ENCODE measurements at regions not wholly inside any gene's neighbourhood (a gene's known extent, or its start where the extent isn't known, plus 50 kb on each side); places are given as distances from the start of the nearest gene placed in this dataset.

GRCh38 chr6:164286011-164286410 lies 871.5 kb downstream of the QKI start:
- TF ChIP-seq EZH2phosphoT487 (IDR thresholded peaks at IDR 0.05; ENCODE audit: insufficient read depth, low read depth): no peak
- no peak for TF ChIP-seq EZH2 (IDR thresholded peaks at IDR 0.05; ENCODE audit: insufficient read depth, poor library complexity, severe bottlenecking)
